GM12865 (cell line): ENCODE measurements at regions not wholly inside any gene's neighbourhood (a gene's known extent, or its start where the extent isn't known, plus 50 kb on each side); places are given as distances from the start of the nearest gene placed in this dataset.

Experiments used
- DNase-seq: peaks from one replicate; pipeline ENCODE4 v3.0.0; 2010; ENCODE audit warnings: low read depth
- H3K4me3 ChIP-seq: 2 replicates; pipeline ENCODE4 v1.5.1; 2011; ENCODE audit warnings: mild to moderate bottlenecking, low read depth, low read length, control low read depth
- TF ChIP-seq, protein P1 (sequence below): IDR thresholded peaks from 2 replicates; pipeline ENCODE4 v1.5.1; 2011; ENCODE audit warnings: low read length, control low read depth, low read depth, inconsistent platforms; ENCODE audit not compliant: insufficient read depth; ENCODE audit errors: missing control alignments

GRCh38 chr14:88990856-88991255 is 166.4 kb downstream of the TTC8 start:
- no peak for DNase-seq
- H3K4me3 ChIP-seq, result no peak overlapping the region
- TF ChIP-seq, protein P1, sequence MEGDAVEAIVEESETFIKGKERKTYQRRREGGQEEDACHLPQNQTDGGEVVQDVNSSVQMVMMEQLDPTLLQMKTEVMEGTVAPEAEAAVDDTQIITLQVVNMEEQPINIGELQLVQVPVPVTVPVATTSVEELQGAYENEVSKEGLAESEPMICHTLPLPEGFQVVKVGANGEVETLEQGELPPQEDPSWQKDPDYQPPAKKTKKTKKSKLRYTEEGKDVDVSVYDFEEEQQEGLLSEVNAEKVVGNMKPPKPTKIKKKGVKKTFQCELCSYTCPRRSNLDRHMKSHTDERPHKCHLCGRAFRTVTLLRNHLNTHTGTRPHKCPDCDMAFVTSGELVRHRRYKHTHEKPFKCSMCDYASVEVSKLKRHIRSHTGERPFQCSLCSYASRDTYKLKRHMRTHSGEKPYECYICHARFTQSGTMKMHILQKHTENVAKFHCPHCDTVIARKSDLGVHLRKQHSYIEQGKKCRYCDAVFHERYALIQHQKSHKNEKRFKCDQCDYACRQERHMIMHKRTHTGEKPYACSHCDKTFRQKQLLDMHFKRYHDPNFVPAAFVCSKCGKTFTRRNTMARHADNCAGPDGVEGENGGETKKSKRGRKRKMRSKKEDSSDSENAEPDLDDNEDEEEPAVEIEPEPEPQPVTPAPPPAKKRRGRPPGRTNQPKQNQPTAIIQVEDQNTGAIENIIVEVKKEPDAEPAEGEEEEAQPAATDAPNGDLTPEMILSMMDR, result no peak

GRCh38 chr14:88992011-88992410 is 167.6 kb downstream of the TTC8 start:
- no peak overlapping the region for H3K4me3 ChIP-seq
- DNase-seq, result no peak
- TF ChIP-seq, protein P1, result no peak

DNA sequence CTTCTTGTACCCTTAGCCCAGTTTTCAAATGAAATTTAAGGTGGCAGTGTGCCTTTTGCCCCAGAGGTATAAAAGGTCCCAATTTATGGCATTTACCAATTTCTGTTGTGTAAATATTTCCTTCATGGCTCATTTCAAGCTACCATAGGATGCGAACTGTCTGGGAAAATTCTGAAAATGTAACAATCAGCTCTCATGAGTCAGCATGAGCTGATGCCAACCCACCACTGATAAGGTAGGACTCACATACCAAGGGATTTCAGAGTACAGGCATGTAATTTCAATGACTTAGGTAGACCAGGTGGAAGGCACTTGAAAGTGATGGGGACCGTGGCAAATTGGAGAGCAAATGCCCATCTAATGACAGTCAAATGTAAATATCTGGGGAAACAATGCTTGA is 169.5 kb downstream of the TTC8 start:
- no peak for DNase-seq
- H3K4me3 ChIP-seq, result no peak overlapping the region
- TF ChIP-seq, protein P1, result no peak

DNA sequence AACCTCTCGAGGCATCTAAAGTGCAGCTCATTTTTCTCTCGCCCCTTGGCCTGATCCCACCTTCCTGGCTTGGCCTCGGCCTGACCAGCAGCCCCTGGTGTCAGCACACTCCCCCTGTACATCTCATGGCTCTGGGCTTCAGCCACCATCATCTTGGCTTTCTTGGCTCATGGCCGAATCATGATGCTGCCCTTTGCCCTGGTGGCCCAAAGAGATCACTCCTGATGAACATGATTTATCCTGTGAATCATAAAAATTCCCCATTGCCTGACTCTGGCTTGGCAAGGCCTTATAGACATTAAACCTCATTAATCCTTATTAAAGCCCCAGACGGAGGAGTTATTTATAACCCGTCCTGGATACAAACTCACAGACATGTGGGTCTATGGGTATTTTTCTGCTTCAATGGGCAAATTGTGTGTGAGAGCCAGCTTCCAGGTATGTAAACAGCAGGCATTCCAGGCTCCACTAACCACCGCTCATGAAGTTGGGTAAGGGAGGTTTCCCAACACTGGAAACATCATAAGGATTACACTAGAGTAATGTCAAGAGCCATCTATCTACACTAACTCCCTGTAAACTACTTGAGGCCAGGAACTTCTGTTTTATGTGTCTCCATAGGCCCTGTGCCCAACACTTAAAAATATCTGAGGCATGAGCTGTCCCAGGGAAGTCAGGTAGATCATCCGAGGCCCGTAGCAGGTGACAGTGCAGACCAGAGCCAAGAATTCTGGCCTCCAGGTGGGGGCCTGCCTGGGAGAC is 171.2 kb downstream of the TTC8 start:
- no peak for DNase-seq
- TF ChIP-seq, protein P1, result no peak
- no peak overlapping the region for H3K4me3 ChIP-seq

- TF ChIP-seq, protein P1, result no peak
- no peak for DNase-seq
- no peak overlapping the region for H3K4me3 ChIP-seq
These were observed 173.6 kb downstream of the TTC8 start for GRCh38 chr14:88998027-88998426.

- TF ChIP-seq, protein P1, result no peak
- no peak for DNase-seq
- H3K4me3 ChIP-seq, result no peak overlapping the region
These were observed 174.7 kb downstream of the TTC8 start for GRCh38 chr14:88999137-88999536.
